GM23338 (cell line): ENCODE measurements at regions not wholly inside any gene's neighbourhood (a gene's known extent, or its start where the extent isn't known, plus 50 kb on each side); places are given as distances from the start of the nearest gene placed in this dataset.

Experiments used
- ATAC-seq: fragments of 200-7000 bp; cut with Tn5 transposase; 3 replicates; pipeline ENCODE4 v1.9.1; 2020
- DNase-seq: peaks from one replicate; pipeline ENCODE4 v3.0.0-alpha.2; 2015; ENCODE audit warnings: low spot score
- H2AFZ ChIP-seq: fragments of 200-600 bp; sonication (generic); 2 replicates; pipeline ENCODE4 v1.8.0; 2016; ENCODE audit warnings: antibody characterized with exemption, mild to moderate bottlenecking, moderate library complexity
- H3F3A ChIP-seq: fragments of 200-600 bp; sonication (generic); replicated peaks from 2 replicates; pipeline ENCODE4 v1.8.0; 2017; ENCODE audit warnings: antibody characterized with exemption, mixed run types, low read depth
- H3K27ac ChIP-seq: fragments of 200-600 bp; sonication (generic); 2 replicates; pipeline ENCODE4 v1.6.1; 2016; ENCODE audit warnings: low read depth
- H3K27me3 ChIP-seq: fragments of 200-600 bp; sonication (generic); 2 replicates; pipeline ENCODE4 v1.8.0; 2016; ENCODE audit warnings: mild to moderate bottlenecking, mixed run types, moderate library complexity; ENCODE audit not compliant: insufficient read depth
- H3K36me3 ChIP-seq: fragments of 200-600 bp; sonication (generic); 2 replicates; pipeline ENCODE4 v1.8.0; 2016; ENCODE audit warnings: mild to moderate bottlenecking; ENCODE audit not compliant: insufficient read depth
- H3K4me1 ChIP-seq: fragments of 200-600 bp; sonication (generic); 2 replicates; pipeline ENCODE4 v1.8.0; 2016; ENCODE audit warnings: mild to moderate bottlenecking, moderate library complexity; ENCODE audit not compliant: insufficient read depth
- H3K4me2 ChIP-seq: fragments of 200-600 bp; sonication (generic); 2 replicates; pipeline ENCODE4 v1.7.1; 2017; ENCODE audit warnings: mixed run types
- H3K4me3 ChIP-seq: fragments of 200-600 bp; sonication (generic); 2 replicates; pipeline ENCODE4 v1.6.1; 2016; ENCODE audit warnings: mixed run types
- H3K79me2 ChIP-seq: fragments of 200-600 bp; sonication (generic); replicated peaks from 2 replicates; pipeline ENCODE4 v1.8.0; 2017; ENCODE audit warnings: mild to moderate bottlenecking; ENCODE audit not compliant: insufficient read depth
- H3K9me2 ChIP-seq: fragments of 200-600 bp; sonication (generic); 2 replicates; pipeline ENCODE4 v1.8.0; 2017; ENCODE audit not compliant: insufficient read depth
- H4K20me1 ChIP-seq: fragments of 200-600 bp; sonication (generic); replicated peaks from 2 replicates; pipeline ENCODE4 v1.8.0; 2017; ENCODE audit warnings: mild to moderate bottlenecking; ENCODE audit not compliant: insufficient read depth
- H3K27ac Mint-ChIP-seq: 2 replicates; pipeline ENCODE4 v1.8.0; 2020; ENCODE audit warnings: inconsistent platforms, mild to moderate bottlenecking, moderate library complexity, mixed read lengths
- H3K27me3 Mint-ChIP-seq: 3 replicates; pipeline ENCODE4 v1.8.0; 2022; ENCODE audit warnings: low read depth, mild to moderate bottlenecking, moderate library complexity, mixed read lengths, inconsistent platforms; ENCODE audit not compliant: insufficient read depth, poor library complexity
- H3K36me3 Mint-ChIP-seq: 3 replicates; pipeline ENCODE4 v1.8.0; 2021; ENCODE audit warnings: low read depth, mild to moderate bottlenecking, inconsistent platforms, moderate library complexity, mixed read lengths
- H3K4me1 Mint-ChIP-seq: 3 replicates; pipeline ENCODE4 v1.8.0; 2020; ENCODE audit warnings: mild to moderate bottlenecking, inconsistent platforms, mixed read lengths
- H3K4me3 Mint-ChIP-seq: 3 replicates; pipeline ENCODE4 v1.8.0; 2021; ENCODE audit warnings: moderate library complexity, mild to moderate bottlenecking, inconsistent platforms, mixed read lengths
- H3K9me3 Mint-ChIP-seq: 3 replicates; pipeline ENCODE4 v1.8.0; 2020; ENCODE audit warnings: moderate library complexity, mild to moderate bottlenecking, inconsistent platforms, mixed read lengths
- CREB1 ChIP-seq: fragments of 250-450 bp; sonication (Bioruptor Pico); IDR thresholded peaks from 2 replicates; pipeline ENCODE4 v1.5.0; 2020; ENCODE audit warnings: low read depth, mild to moderate bottlenecking, moderate library complexity
- EZH2 ChIP-seq: fragments of 200-600 bp; sonication (generic); IDR thresholded peaks from one replicate; pipeline ENCODE4 v1.8.0; 2017; ENCODE audit warnings: antibody characterized with exemption, mild to moderate bottlenecking, low read depth; ENCODE audit not compliant: unreplicated experiment
- EZH2phosphoT487 ChIP-seq: fragments of 200-600 bp; sonication (generic); IDR thresholded peaks from one replicate; pipeline ENCODE4 v1.8.1; 2018; ENCODE audit warnings: antibody characterized with exemption; ENCODE audit not compliant: unreplicated experiment
- JUNB ChIP-seq: IDR thresholded peaks from one replicate; pipeline ENCODE4 v1.6.1; 2016; ENCODE audit warnings: antibody characterized with exemption; ENCODE audit not compliant: unreplicated experiment
- STAT1 ChIP-seq: IDR thresholded peaks from one replicate; pipeline ENCODE4 v1.6.1; 2016; ENCODE audit warnings: antibody characterized with exemption; ENCODE audit not compliant: unreplicated experiment
- ZNF114 ChIP-seq: fragments of 250-450 bp; sonication (Bioruptor Pico); IDR thresholded peaks from 2 replicates; pipeline ENCODE4 v1.5.0; 2020; ENCODE audit warnings: mild to moderate bottlenecking, moderate library complexity
- TF ChIP-seq, protein P1 (sequence below): IDR thresholded peaks from one replicate; pipeline ENCODE4 v1.6.1; 2018; ENCODE audit warnings: antibody characterized with exemption; ENCODE audit not compliant: unreplicated experiment
- TF ChIP-seq, protein P2 (sequence below): IDR thresholded peaks from 2 replicates; pipeline ENCODE4 v1.6.1; 2016; ENCODE audit warnings: antibody characterized with exemption
- TF ChIP-seq, protein P3 (sequence below), 2 experiments: fragments of 200-600 bp in 1 of 2; sonication (generic) in 1 of 2; conservative IDR thresholded peaks; 2 replicates each; pipeline versions ENCODE4 v1.5.1 to v1.6.1; 2016 to 2017; ENCODE audit warnings: antibody characterized with exemption in 2 of 2, low read depth in 2 of 2, mild to moderate bottlenecking in 2 of 2, moderate library complexity in 1 of 2
- TF ChIP-seq, protein P4 (sequence below): fragments of 250-450 bp; sonication (Bioruptor Pico); IDR thresholded peaks from 2 replicates; pipeline ENCODE4 v1.5.0; 2020; ENCODE audit warnings: mild to moderate bottlenecking, moderate library complexity

DNA sequence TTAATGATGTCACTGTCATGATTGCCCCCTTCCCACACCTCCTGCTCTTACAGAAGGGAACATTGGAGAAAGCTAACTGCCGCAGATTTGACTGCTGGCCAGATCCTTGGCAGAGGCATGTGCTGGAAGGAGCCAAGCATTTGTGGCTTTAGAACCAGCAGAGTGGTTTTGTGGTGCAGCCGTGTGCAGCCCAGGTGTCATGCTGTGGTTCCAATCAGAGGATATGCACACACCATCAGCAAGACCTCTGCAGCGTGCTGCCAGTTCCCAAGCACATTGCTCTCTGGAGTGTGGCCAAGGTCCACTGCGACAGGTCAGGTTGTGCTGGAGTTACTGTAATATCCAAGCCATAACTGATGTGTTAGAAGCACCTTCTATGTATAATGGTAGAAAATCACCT, 61.6 kb downstream of the OTOL1 start:
- no peak overlapping the region; the same call in 1 of the 2 replicates for H2AFZ ChIP-seq
- ATAC-seq (no peak), DNase-seq (no peak)
- no peaks in the 10 kb centered on the region for H3K36me3 ChIP-seq
- H3K9me3 Mint-ChIP-seq: no peaks in the 10 kb centered on the region
- H3K4me3 ChIP-seq: no peak overlapping the region
- no peak for TF ChIP-seq EZH2
- TF ChIP-seq, protein P1, sequence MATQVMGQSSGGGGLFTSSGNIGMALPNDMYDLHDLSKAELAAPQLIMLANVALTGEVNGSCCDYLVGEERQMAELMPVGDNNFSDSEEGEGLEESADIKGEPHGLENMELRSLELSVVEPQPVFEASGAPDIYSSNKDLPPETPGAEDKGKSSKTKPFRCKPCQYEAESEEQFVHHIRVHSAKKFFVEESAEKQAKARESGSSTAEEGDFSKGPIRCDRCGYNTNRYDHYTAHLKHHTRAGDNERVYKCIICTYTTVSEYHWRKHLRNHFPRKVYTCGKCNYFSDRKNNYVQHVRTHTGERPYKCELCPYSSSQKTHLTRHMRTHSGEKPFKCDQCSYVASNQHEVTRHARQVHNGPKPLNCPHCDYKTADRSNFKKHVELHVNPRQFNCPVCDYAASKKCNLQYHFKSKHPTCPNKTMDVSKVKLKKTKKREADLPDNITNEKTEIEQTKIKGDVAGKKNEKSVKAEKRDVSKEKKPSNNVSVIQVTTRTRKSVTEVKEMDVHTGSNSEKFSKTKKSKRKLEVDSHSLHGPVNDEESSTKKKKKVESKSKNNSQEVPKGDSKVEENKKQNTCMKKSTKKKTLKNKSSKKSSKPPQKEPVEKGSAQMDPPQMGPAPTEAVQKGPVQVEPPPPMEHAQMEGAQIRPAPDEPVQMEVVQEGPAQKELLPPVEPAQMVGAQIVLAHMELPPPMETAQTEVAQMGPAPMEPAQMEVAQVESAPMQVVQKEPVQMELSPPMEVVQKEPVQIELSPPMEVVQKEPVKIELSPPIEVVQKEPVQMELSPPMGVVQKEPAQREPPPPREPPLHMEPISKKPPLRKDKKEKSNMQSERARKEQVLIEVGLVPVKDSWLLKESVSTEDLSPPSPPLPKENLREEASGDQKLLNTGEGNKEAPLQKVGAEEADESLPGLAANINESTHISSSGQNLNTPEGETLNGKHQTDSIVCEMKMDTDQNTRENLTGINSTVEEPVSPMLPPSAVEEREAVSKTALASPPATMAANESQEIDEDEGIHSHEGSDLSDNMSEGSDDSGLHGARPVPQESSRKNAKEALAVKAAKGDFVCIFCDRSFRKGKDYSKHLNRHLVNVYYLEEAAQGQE: no peak
- TF ChIP-seq CREB1 (CRISPR knock-in tag): no peak
- TF ChIP-seq JUNB: no peak
- TF ChIP-seq, protein P2, sequence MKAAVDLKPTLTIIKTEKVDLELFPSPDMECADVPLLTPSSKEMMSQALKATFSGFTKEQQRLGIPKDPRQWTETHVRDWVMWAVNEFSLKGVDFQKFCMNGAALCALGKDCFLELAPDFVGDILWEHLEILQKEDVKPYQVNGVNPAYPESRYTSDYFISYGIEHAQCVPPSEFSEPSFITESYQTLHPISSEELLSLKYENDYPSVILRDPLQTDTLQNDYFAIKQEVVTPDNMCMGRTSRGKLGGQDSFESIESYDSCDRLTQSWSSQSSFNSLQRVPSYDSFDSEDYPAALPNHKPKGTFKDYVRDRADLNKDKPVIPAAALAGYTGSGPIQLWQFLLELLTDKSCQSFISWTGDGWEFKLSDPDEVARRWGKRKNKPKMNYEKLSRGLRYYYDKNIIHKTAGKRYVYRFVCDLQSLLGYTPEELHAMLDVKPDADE: no peak
- TF ChIP-seq STAT1: no peak
- TF ChIP-seq EZH2phosphoT487: no peak
- TF ChIP-seq ZNF114 (CRISPR knock-in tag): no peak
- TF ChIP-seq, protein P3, sequence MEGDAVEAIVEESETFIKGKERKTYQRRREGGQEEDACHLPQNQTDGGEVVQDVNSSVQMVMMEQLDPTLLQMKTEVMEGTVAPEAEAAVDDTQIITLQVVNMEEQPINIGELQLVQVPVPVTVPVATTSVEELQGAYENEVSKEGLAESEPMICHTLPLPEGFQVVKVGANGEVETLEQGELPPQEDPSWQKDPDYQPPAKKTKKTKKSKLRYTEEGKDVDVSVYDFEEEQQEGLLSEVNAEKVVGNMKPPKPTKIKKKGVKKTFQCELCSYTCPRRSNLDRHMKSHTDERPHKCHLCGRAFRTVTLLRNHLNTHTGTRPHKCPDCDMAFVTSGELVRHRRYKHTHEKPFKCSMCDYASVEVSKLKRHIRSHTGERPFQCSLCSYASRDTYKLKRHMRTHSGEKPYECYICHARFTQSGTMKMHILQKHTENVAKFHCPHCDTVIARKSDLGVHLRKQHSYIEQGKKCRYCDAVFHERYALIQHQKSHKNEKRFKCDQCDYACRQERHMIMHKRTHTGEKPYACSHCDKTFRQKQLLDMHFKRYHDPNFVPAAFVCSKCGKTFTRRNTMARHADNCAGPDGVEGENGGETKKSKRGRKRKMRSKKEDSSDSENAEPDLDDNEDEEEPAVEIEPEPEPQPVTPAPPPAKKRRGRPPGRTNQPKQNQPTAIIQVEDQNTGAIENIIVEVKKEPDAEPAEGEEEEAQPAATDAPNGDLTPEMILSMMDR (conservative IDR thresholded peaks at IDR 0.05; ENCODE audit: low read depth in 2 of 2): no peak
- TF ChIP-seq, protein P4, sequence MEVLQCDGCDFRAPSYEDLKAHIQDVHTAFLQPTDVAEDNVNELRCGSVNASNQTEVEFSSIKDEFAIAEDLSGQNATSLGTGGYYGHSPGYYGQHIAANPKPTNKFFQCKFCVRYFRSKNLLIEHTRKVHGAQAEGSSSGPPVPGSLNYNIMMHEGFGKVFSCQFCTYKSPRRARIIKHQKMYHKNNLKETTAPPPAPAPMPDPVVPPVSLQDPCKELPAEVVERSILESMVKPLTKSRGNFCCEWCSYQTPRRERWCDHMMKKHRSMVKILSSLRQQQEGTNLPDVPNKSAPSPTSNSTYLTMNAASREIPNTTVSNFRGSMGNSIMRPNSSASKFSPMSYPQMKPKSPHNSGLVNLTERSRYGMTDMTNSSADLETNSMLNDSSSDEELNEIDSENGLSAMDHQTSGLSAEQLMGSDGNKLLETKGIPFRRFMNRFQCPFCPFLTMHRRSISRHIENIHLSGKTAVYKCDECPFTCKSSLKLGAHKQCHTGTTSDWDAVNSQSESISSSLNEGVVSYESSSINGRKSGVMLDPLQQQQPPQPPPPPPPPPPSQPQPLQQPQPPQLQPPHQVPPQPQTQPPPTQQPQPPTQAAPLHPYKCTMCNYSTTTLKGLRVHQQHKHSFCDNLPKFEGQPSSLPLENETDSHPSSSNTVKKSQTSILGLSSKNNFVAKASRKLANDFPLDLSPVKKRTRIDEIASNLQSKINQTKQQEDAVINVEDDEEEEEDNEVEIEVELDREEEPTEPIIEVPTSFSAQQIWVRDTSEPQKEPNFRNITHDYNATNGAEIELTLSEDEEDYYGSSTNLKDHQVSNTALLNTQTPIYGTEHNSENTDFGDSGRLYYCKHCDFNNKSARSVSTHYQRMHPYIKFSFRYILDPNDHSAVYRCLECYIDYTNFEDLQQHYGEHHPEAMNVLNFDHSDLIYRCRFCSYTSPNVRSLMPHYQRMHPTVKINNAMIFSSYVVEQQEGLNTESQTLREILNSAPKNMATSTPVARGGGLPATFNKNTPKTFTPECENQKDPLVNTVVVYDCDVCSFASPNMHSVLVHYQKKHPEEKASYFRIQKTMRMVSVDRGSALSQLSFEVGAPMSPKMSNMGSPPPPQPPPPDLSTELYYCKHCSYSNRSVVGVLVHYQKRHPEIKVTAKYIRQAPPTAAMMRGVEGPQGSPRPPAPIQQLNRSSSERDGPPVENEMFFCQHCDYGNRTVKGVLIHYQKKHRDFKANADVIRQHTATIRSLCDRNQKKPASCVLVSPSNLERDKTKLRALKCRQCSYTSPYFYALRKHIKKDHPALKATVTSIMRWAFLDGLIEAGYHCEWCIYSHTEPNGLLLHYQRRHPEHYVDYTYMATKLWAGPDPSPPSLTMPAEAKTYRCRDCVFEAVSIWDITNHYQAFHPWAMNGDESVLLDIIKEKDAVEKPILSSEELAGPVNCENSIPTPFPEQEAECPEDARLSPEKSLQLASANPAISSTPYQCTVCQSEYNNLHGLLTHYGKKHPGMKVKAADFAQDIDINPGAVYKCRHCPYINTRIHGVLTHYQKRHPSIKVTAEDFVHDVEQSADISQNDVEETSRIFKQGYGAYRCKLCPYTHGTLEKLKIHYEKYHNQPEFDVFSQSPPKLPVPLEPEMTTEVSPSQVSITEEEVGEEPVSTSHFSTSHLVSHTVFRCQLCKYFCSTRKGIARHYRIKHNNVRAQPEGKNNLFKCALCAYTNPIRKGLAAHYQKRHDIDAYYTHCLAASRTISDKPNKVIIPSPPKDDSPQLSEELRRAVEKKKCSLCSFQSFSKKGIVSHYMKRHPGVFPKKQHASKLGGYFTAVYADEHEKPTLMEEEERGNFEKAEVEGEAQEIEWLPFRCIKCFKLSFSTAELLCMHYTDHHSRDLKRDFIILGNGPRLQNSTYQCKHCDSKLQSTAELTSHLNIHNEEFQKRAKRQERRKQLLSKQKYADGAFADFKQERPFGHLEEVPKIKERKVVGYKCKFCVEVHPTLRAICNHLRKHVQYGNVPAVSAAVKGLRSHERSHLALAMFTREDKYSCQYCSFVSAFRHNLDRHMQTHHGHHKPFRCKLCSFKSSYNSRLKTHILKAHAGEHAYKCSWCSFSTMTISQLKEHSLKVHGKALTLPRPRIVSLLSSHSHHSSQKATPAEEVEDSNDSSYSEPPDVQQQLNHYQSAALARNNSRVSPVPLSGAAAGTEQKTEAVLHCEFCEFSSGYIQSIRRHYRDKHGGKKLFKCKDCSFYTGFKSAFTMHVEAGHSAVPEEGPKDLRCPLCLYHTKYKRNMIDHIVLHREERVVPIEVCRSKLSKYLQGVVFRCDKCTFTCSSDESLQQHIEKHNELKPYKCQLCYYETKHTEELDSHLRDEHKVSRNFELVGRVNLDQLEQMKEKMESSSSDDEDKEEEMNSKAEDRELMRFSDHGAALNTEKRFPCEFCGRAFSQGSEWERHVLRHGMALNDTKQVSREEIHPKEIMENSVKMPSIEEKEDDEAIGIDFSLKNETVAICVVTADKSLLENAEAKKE (CRISPR knock-in tag): no peak
- H3K36me3 Mint-ChIP-seq: no peaks in the 10 kb centered on the region
- H3K27ac Mint-ChIP-seq: no peak overlapping the region
- H3F3A ChIP-seq: no peaks in the 10 kb centered on the region
- no peaks in the 10 kb centered on the region for H3K27me3 ChIP-seq
- H3K4me1 ChIP-seq: no peaks in the 10 kb centered on the region; the same call in 1 of the 2 replicates
- H3K4me2 ChIP-seq: no peak overlapping the region
- H4K20me1 ChIP-seq: no peaks in the 10 kb centered on the region
- no peaks in the 10 kb centered on the region for H3K9me2 ChIP-seq
- H3K79me2 ChIP-seq: no peaks in the 10 kb centered on the region
- no peak overlapping the region for H3K4me3 Mint-ChIP-seq
- H3K4me1 Mint-ChIP-seq: peaks cover 12% of the 10 kb centered on the region
- no peak overlapping the region for H3K27ac ChIP-seq
- peaks cover 2% of the 10 kb centered on the region for H3K27me3 Mint-ChIP-seq
